ENCODE measurements at regions not wholly inside any gene's neighbourhood (a gene's known extent, or its start where the extent isn't known, plus 50 kb on each side); places are given as distances from the start of the nearest gene placed in this dataset.

- no peak for TF ChIP-seq BHLHE40 (IDR thresholded peaks at IDR 0.05; ENCODE audit: borderline replicate concordance)
- no peak for TF ChIP-seq LEF1 (IDR thresholded peaks at IDR 0.05; ENCODE audit: borderline replicate concordance)
- TF ChIP-seq FOXA1 (IDR thresholded peaks at IDR 0.05): no peak
- no peak for TF ChIP-seq FOXK2 (IDR thresholded peaks at IDR 0.05)
- TF ChIP-seq ZNF384 (IDR thresholded peaks at IDR 0.05): no peak
- TF ChIP-seq SP1 (IDR thresholded peaks at IDR 0.05): no peak
- no peak for TF ChIP-seq FOXM1 (IDR thresholded peaks at IDR 0.05; ENCODE audit: borderline replicate concordance)
- TF ChIP-seq ARNT (IDR thresholded peaks at IDR 0.05): no peak
- no peak for TF ChIP-seq L3MBTL2 (conservative IDR thresholded peaks at IDR 0.05)
- no peak for TF ChIP-seq SUZ12 (IDR thresholded peaks at IDR 0.05)
- no peak for TF ChIP-seq TARDBP (IDR thresholded peaks at IDR 0.05)
Observed at GRCh38 chr2:203605302-203605701, 70.2 kb upstream of the RAPH1 start.
